Transverse colon (tissue), 4 donors: ENCODE measurements at regions not wholly inside any gene's neighbourhood (a gene's known extent, or its start where the extent isn't known, plus 50 kb on each side); places are given as distances from the start of the nearest gene placed in this dataset.

Source experiments
- POLR2A ChIP-seq: fragments of 450-650 bp; IDR thresholded peaks from one replicate; pipeline ENCODE4 v1.6.1; 2016; ENCODE audit warnings: antibody characterized with exemption, mild to moderate bottlenecking, moderate library complexity
- POLR2AphosphoS5 ChIP-seq, 3 donors: sonication (generic); formaldehyde crosslinking; IDR thresholded peaks; one replicate each; pipeline ENCODE4 v1.6.1; 2016; ENCODE audit warnings: antibody characterized with exemption in 3 of 3
- TF ChIP-seq, protein P1 (sequence below), 5 experiments: fragments of 200-600 bp in 3 of 5; fragments of 450-650 bp in 2 of 5; sonication (generic) in 3 of 5; IDR thresholded peaks; 1 replicate in 2 of 5; 2 replicates in 3 of 5; pipeline ENCODE4 v1.5.1; 2016 to 2017; ENCODE audit warnings: antibody characterized with exemption in 5 of 5, inconsistent platforms in 3 of 5, mild to moderate bottlenecking in 2 of 5, moderate library complexity in 1 of 5

DNA sequence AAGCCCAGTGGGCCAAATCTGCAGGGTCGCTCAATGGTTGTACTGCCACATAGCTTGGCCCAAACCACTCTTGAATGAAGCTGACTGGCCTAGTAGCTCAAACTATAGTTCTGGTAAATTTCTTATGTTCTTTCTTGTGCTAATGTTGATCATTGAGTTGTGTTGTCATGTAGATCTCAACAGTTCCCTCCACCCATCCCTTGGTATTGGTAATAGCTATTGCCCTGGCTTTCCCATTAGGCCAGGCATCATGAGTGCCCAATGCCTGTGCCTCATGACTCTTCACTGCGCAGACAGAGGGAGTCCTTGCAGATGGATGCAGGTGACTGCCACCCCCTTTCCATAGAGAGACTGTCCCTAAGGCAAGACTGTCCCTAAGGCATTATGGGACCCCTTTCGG, 988.4 kb downstream of the KCNMA1 start:
- TF ChIP-seq POLR2AphosphoS5 (IDR thresholded peaks at IDR 0.05) (no peak), POLR2A (no peak)
- TF ChIP-seq, protein P1, sequence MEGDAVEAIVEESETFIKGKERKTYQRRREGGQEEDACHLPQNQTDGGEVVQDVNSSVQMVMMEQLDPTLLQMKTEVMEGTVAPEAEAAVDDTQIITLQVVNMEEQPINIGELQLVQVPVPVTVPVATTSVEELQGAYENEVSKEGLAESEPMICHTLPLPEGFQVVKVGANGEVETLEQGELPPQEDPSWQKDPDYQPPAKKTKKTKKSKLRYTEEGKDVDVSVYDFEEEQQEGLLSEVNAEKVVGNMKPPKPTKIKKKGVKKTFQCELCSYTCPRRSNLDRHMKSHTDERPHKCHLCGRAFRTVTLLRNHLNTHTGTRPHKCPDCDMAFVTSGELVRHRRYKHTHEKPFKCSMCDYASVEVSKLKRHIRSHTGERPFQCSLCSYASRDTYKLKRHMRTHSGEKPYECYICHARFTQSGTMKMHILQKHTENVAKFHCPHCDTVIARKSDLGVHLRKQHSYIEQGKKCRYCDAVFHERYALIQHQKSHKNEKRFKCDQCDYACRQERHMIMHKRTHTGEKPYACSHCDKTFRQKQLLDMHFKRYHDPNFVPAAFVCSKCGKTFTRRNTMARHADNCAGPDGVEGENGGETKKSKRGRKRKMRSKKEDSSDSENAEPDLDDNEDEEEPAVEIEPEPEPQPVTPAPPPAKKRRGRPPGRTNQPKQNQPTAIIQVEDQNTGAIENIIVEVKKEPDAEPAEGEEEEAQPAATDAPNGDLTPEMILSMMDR (IDR thresholded peaks at IDR 0.05) = no peak
